Neuronal stem cell (in vitro differentiated cells): ENCODE measurements at regions not wholly inside any gene's neighbourhood (a gene's known extent, or its start where the extent isn't known, plus 50 kb on each side); places are given as distances from the start of the nearest gene placed in this dataset.

ENCODE experiments used
- DNase-seq: peaks from one replicate; pipeline ENCODE4 v3.0.0-alpha.2; 2013; ENCODE audit warnings: low spot score
- H2AFZ ChIP-seq: one replicate; pipeline ENCODE4 v1.6.1; 2013; ENCODE audit warnings: mild to moderate bottlenecking, low read length, inconsistent platforms
- H2AK5ac ChIP-seq: 2 replicates; pipeline ENCODE4 v1.6.1; 2013; ENCODE audit warnings: low read depth, mild to moderate bottlenecking, inconsistent platforms, low read length, moderate library complexity, mixed read lengths
- H2BK120ac ChIP-seq: 2 replicates; pipeline ENCODE4 v1.6.1; 2013; ENCODE audit warnings: low read depth, mild to moderate bottlenecking, inconsistent platforms, low read length, moderate library complexity, mixed read lengths
- H2BK12ac ChIP-seq: one replicate; pipeline ENCODE4 v1.6.1; 2013; ENCODE audit warnings: low read length, inconsistent platforms
- H2BK15ac ChIP-seq: 2 replicates; pipeline ENCODE4 v1.6.1; 2013; ENCODE audit warnings: mild to moderate bottlenecking, low read length, inconsistent platforms, mixed read lengths
- H2BK5ac ChIP-seq: one replicate; pipeline ENCODE4 v1.6.1; 2013; ENCODE audit warnings: inconsistent platforms, mild to moderate bottlenecking, low read length, moderate library complexity
- H3K14ac ChIP-seq: one replicate; pipeline ENCODE4 v1.6.1; 2013; ENCODE audit warnings: low read length, inconsistent platforms
- H3K18ac ChIP-seq: 2 replicates; pipeline ENCODE4 v1.6.1; 2013; ENCODE audit warnings: low read length, inconsistent platforms
- H3K23ac ChIP-seq: 2 replicates; pipeline ENCODE4 v1.6.1; 2013; ENCODE audit warnings: low read depth, mild to moderate bottlenecking, mixed read lengths, low read length, inconsistent platforms; ENCODE audit not compliant: poor library complexity
- H3K27ac ChIP-seq: replicated peaks from 3 replicates; pipeline ENCODE4 v1.5.1; 2013; ENCODE audit warnings: low read length, inconsistent platforms
- H3K27me3 ChIP-seq, 3 experiments: 2 replicates each; pipeline ENCODE4 v1.6.1; 2013; ENCODE audit warnings: low read length in 3 of 3, mild to moderate bottlenecking in 2 of 3, inconsistent platforms in 1 of 3, low read depth in 1 of 3, mixed read lengths in 1 of 3, moderate library complexity in 1 of 3; ENCODE audit not compliant: control insufficient read depth in 3 of 3, insufficient read depth in 3 of 3
- H3K36me3 ChIP-seq, 2 donors: replicated peaks in 1 of 2; 2 replicates each; pipeline ENCODE4 v1.6.1; 2013; ENCODE audit warnings: low read length in 2 of 2; ENCODE audit not compliant: control insufficient read depth in 2 of 2, insufficient read depth in 2 of 2
- H3K4ac ChIP-seq: 2 replicates; pipeline ENCODE4 v1.6.1; 2013; ENCODE audit warnings: inconsistent platforms, mild to moderate bottlenecking, low read length, moderate library complexity
- H3K4me1 ChIP-seq, 2 donors: 1 replicate in 1 of 2; 2 replicates in 1 of 2; pipeline ENCODE4 v1.6.1; 2013; ENCODE audit warnings: low read length in 2 of 2, low read depth in 1 of 2; ENCODE audit not compliant: control insufficient read depth in 2 of 2, insufficient read depth in 1 of 2
- H3K4me2 ChIP-seq: one replicate; pipeline ENCODE4 v1.6.1; 2013; ENCODE audit warnings: mild to moderate bottlenecking, low read length, inconsistent platforms; ENCODE audit not compliant: insufficient read depth, poor library complexity, severe bottlenecking
- H3K4me3 ChIP-seq, 2 donors: 2 replicates each; pipeline ENCODE4 v1.5.1; 2013; ENCODE audit warnings: low read length in 2 of 2, mild to moderate bottlenecking in 2 of 2, inconsistent platforms in 1 of 2, moderate library complexity in 1 of 2
- H3K79me1 ChIP-seq: one replicate; pipeline ENCODE4 v1.6.1; 2013; ENCODE audit warnings: low read depth, mild to moderate bottlenecking, inconsistent platforms, low read length, moderate library complexity
- H3K9ac ChIP-seq: one replicate; pipeline ENCODE4 v1.6.1; 2013; ENCODE audit warnings: mild to moderate bottlenecking, low read depth, low read length, inconsistent platforms; ENCODE audit not compliant: poor library complexity
- H3K9me3 ChIP-seq, 2 donors: replicated peaks in 1 of 2; 2 replicates each; pipeline versions ENCODE3 to v1.6.1; 2013; ENCODE audit warnings: low read length in 2 of 2, mild to moderate bottlenecking in 2 of 2, inconsistent platforms in 1 of 2, low read depth in 1 of 2, mixed read lengths in 1 of 2, moderate library complexity in 1 of 2; ENCODE audit not compliant: control insufficient read depth in 2 of 2, insufficient read depth in 1 of 2
- H4K8ac ChIP-seq: one replicate; pipeline ENCODE4 v1.6.1; 2013; ENCODE audit warnings: low read depth, mild to moderate bottlenecking, inconsistent platforms, low read length, moderate library complexity
- H4K91ac ChIP-seq: one replicate; pipeline ENCODE4 v1.6.1; 2013; ENCODE audit warnings: low read length, low read depth, mild to moderate bottlenecking, inconsistent platforms; ENCODE audit not compliant: poor library complexity
- WGBS, 2 donors: extraction: QIAGEN DNeasy Blood & Tissue Kit; methylation state at CpG; one replicate each; pipeline ENCODE4 v1.1.7; 2013; ENCODE audit warnings: missing lambda C conversion rate in 2 of 2, mixed read lengths in 1 of 2; ENCODE audit not compliant: insufficient read length in 2 of 2, insufficient replicate concordance in 1 of 2; ENCODE audit errors: extremely low coverage in 2 of 2; 5-methylcytosine and 5-hydroxymethylcytosine counted together

DNA sequence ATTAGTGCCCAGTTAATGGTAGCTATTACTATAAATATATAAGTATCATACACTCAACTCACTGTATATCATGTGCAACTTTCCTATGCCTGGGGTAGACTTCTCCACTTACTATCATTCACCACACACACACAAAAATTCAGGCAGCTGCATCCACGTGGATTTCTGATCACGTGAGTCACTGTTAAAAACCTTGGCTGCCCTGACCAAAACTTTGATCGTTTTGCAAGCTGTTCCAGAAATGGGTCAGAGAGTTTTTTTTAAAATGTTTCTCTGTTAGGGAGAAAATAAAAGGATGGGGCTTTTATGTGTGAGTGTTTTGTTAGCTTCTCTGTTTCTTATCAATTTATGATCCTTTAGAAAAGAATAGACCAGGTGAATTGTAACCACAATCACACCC, 198.2 kb upstream of the CNOT2 start:
- no peak overlapping the region for H2AK5ac ChIP-seq
- H3K36me3 ChIP-seq: no peaks in the 10 kb centered on the region
- WGBS, 2 donors: no CpG with 5 or more reads among the region's 3 CpGs
- no peak overlapping the region for H3K4ac ChIP-seq
- H2BK12ac ChIP-seq: no peak overlapping the region
- H3K14ac ChIP-seq: no peak overlapping the region
- H3K4me3 ChIP-seq: no peak overlapping the region
- no peak overlapping the region for H2AFZ ChIP-seq
- no peak overlapping the region for H2BK5ac ChIP-seq
- no peaks in the 10 kb centered on the region for H3K79me1 ChIP-seq
- no peak overlapping the region for H3K23ac ChIP-seq
- no peak overlapping the region for H3K4me2 ChIP-seq
- no peak overlapping the region for H4K91ac ChIP-seq
- no peak overlapping the region for H3K9ac ChIP-seq
- H3K27me3 ChIP-seq: no peaks in the 10 kb centered on the region
- H3K27ac ChIP-seq: no peak overlapping the region
- no peak overlapping the region for H3K18ac ChIP-seq
- H2BK15ac ChIP-seq: no peak overlapping the region
- no peak overlapping the region for H4K8ac ChIP-seq
- H3K4me1 ChIP-seq: no peaks in the 10 kb centered on the region
- no peak overlapping the region for H2BK120ac ChIP-seq
- no peak for DNase-seq
- H3K9me3 ChIP-seq: no peaks in the 10 kb centered on the region

DNA sequence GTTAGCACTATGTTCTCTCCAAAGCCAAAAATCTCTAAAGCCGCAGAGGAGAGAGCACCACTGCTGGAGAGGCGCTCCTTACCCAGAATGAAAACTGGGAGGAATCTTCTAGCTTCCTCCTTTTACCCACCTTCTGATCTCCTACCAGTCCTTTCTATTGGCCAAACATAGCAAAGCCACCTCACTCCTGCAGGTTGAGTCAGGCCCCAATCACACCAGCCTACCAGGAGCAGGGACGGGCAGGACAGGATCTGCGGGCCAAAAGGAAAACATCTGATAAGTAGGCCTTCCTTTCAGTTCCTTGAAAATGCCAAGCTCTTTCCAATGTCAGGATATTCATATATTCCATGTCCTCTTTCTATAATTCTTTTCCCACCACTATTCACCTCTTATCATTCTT, 197.7 kb upstream of the CNOT2 start:
- no peak overlapping the region for H3K18ac ChIP-seq
- H3K9me3 ChIP-seq: no peaks in the 10 kb centered on the region
- H3K27me3 ChIP-seq: no peaks in the 10 kb centered on the region
- no peak overlapping the region for H2BK120ac ChIP-seq
- H2BK12ac ChIP-seq: no peak overlapping the region
- H3K4me1 ChIP-seq: no peaks in the 10 kb centered on the region
- no peak for DNase-seq
- no peak overlapping the region for H2AFZ ChIP-seq
- WGBS, 2 donors: no CpG with 5 or more reads among the region's 4 CpGs
- H3K27ac ChIP-seq: no peak overlapping the region
- no peak overlapping the region for H2AK5ac ChIP-seq
- H3K4me3 ChIP-seq: no peak overlapping the region
- H3K36me3 ChIP-seq: no peaks in the 10 kb centered on the region
- H3K4ac ChIP-seq: no peak overlapping the region
- no peak overlapping the region for H2BK5ac ChIP-seq
- no peak overlapping the region for H3K9ac ChIP-seq
- no peak overlapping the region for H3K14ac ChIP-seq
- no peak overlapping the region for H4K8ac ChIP-seq
- H3K4me2 ChIP-seq: no peak overlapping the region
- no peak overlapping the region for H2BK15ac ChIP-seq
- H4K91ac ChIP-seq: no peak overlapping the region
- no peaks in the 10 kb centered on the region for H3K79me1 ChIP-seq
- no peak overlapping the region for H3K23ac ChIP-seq

DNA sequence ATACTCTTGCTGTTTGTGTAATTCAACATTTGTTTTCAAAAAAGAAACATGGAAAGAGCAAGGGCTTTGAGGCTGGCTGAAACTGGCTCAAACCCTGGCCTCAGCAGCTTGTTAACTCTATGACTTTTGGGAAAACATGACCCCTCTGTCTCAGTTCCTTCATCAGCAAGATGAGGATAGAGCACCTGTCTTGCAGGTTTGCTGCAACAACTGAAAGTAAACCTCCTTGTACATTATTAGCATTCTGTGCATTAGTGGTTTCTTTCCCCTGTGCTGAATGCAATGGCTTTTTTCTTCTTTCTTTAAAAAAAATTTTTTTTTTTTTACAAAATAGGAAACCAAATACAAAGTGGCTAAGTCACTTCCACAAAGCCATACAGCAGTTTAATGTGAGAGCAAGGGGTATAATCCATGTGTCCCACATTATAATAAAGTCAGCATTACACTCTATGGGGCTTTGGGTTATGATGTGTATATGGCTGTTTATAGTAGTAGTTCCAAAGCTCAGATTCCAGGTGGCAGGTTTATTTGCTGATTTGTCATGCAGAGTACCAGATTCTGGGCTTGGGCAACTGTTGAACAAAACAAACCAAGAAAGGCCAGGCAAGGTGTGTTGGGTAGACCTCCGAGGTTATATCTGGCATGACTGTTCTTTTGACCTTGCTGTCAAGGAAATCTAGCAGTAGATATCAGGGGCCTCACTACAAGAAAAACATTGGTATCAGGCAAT, 194.5 kb upstream of the CNOT2 start:
- Histone ChIP-seq H3K4me3 (no peak overlapping the region), H3K79me1 (no peaks in the 10 kb centered on the region), H2AK5ac (no peak overlapping the region), H2BK5ac (no peak overlapping the region), H3K27me3 (no peaks in the 10 kb centered on the region), H3K23ac (no peak overlapping the region), H3K27ac (no peak overlapping the region), H3K4ac (no peak overlapping the region), H4K91ac (no peak overlapping the region), H3K9me3 (no peaks in the 10 kb centered on the region), H3K14ac (no peak overlapping the region), H3K18ac (no peak overlapping the region), H2BK15ac (no peak overlapping the region), H3K9ac (no peak overlapping the region), H2BK12ac (no peak overlapping the region), H2AFZ (no peak overlapping the region), H2BK120ac (no peak overlapping the region), H4K8ac (no peak overlapping the region), H3K4me1 (no peaks in the 10 kb centered on the region), H3K4me2 (no peak overlapping the region), H3K36me3 (no peaks in the 10 kb centered on the region)
- DNase-seq: no peak
- WGBS, 2 donors: no CpG with 5 or more reads among the region's 1 CpG

DNA sequence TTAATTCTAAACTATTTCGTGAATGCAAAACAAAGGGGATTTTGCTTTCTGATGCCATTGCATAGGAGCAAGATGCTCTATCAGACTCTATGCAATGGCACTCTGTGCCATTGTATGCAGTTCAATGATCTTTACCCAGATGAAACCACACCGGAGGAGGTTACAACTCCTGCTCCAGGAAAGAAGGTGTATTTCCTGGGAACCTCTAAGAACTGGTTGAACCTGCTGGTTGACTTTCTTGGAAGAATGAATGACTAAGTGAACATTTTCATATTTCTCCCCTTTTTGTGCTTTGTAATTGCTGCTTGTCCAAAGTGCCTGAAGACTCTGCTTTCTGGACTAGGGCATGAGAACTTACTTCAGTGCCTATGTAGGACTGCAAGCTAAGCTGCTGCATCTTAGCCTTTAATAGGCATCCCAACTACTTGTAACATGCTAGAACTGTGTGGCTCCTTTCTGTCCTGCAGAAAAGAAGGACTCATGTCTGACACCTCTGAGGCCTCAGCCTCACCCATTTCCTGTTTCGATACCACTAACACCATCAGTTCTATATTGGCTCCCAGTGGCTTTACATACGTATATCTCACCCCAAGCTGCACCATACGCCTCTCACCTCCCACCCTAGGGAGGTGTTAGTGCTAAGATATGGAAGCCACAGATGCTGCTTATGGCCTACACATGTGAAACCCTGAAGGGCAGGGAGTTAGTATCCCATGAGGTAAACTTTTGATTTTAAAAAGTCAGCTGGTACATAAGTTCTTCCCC, 193.5 kb upstream of the CNOT2 start:
- no peak overlapping the region for H3K14ac ChIP-seq
- H2BK5ac ChIP-seq: no peak overlapping the region
- no peak overlapping the region for H3K23ac ChIP-seq
- no peak overlapping the region for H3K27ac ChIP-seq
- no CpG with 5 or more reads among the region's 5 CpGs for WGBS, 2 donors
- no peaks in the 10 kb centered on the region for H3K79me1 ChIP-seq
- no peaks in the 10 kb centered on the region for H3K27me3 ChIP-seq
- no peak overlapping the region for H2AK5ac ChIP-seq
- H4K8ac ChIP-seq: no peak overlapping the region
- H2BK12ac ChIP-seq: no peak overlapping the region
- no peak for DNase-seq
- no peak overlapping the region for H4K91ac ChIP-seq
- no peaks in the 10 kb centered on the region for H3K36me3 ChIP-seq
- H2BK120ac ChIP-seq: no peak overlapping the region
- H2AFZ ChIP-seq: no peak overlapping the region
- no peak overlapping the region for H3K4me3 ChIP-seq
- H3K4ac ChIP-seq: no peak overlapping the region
- no peaks in the 10 kb centered on the region for H3K4me1 ChIP-seq
- H3K4me2 ChIP-seq: no peak overlapping the region
- no peak overlapping the region for H2BK15ac ChIP-seq
- no peak overlapping the region for H3K9ac ChIP-seq
- no peaks in the 10 kb centered on the region for H3K9me3 ChIP-seq
- H3K18ac ChIP-seq: no peak overlapping the region
